ENCODE measurements at regions not wholly inside any gene's neighbourhood (a gene's known extent, or its start where the extent isn't known, plus 50 kb on each side); places are given as distances from the start of the nearest gene placed in this dataset.

GRCh38 chr22:47389201-47389600 is 626.8 kb downstream of the TBC1D22A start:
- TF ChIP-seq CTCF (IDR thresholded peaks at IDR 0.05; ENCODE audit: low read depth, low read length): no peak
- DNase-seq (ENCODE audit: extremely low read depth, low read depth): no peak

- no peak for TF ChIP-seq CTCF (IDR thresholded peaks at IDR 0.05; ENCODE audit: low read depth, low read length)
Observed at GRCh38 chr22:47388778-47389177, 626.3 kb downstream of the TBC1D22A start.

GRCh38 chr22:47388331-47388730 is 625.9 kb downstream of the TBC1D22A start:
- TF ChIP-seq CTCF (IDR thresholded peaks at IDR 0.05; ENCODE audit: low read depth, low read length): no peak

More at GRCh38 chr22:47388778-47389177, 626.3 kb downstream of the TBC1D22A start:
- no peak for DNase-seq (ENCODE audit: extremely low read depth, low read depth)

GRCh38 chr22:47386812-47387510 is 624.5 kb downstream of the TBC1D22A start:
- TF ChIP-seq CTCF (IDR thresholded peaks at IDR 0.05; ENCODE audit: low read depth, low read length): no peak
- DNase-seq (ENCODE audit: extremely low read depth, low read depth): no peak

More at GRCh38 chr22:47388331-47388730, 625.9 kb downstream of the TBC1D22A start:
- no peak for DNase-seq (ENCODE audit: extremely low read depth, low read depth)

GRCh38 chr22:47384977-47385376 is 622.5 kb downstream of the TBC1D22A start:
- TF ChIP-seq CTCF (IDR thresholded peaks at IDR 0.05; ENCODE audit: low read depth, low read length): no peak
- no peak for DNase-seq (ENCODE audit: extremely low read depth, low read depth)

GRCh38 chr22:47382164-47382890 is 619.9 kb downstream of the TBC1D22A start:
- TF ChIP-seq CTCF (IDR thresholded peaks at IDR 0.05; ENCODE audit: low read depth, low read length): no peak
- no peak for DNase-seq (ENCODE audit: extremely low read depth, low read depth)

- TF ChIP-seq CTCF (IDR thresholded peaks at IDR 0.05; ENCODE audit: low read depth, low read length): no peak
- DNase-seq (ENCODE audit: extremely low read depth, low read depth): no peak
Observed at GRCh38 chr22:47381240-47381639, 618.8 kb downstream of the TBC1D22A start.
